ENCODE measurements at regions not wholly inside any gene's neighbourhood (a gene's known extent, or its start where the extent isn't known, plus 50 kb on each side); places are given as distances from the start of the nearest gene placed in this dataset.

DNA sequence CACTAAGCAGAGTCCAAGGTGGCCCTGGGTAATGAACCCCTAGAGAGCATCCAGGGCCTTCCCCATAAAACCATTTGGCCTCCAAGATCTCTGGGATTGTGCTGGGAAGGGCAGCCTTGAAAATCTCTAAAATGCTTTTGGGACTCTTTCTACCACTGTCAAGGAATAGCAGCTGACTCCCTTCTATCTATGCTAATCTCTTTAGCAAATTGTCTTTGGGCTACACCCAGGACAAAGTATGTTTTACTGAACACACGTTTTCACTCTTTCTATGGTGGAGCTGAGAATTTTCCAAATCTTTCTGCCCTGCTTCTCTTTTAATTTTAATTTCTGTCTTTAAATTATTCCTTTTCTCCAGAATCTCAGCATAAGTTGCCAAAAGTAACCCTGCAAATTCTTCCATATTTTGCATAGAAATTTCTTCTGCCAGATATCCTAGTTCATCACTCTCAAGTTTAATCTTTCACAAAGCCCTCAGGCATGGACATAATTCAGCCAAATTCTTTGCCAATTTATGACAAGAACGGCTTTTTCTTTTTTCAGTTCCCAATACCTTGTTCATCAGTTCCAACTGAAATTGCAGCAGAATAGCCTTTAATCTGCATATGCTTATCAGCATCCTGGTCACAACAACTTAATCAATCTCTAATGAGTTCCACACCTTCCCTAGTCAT, 687.0 kb upstream of the ADGRL4 start:
- no peak for DNase-seq

DNA sequence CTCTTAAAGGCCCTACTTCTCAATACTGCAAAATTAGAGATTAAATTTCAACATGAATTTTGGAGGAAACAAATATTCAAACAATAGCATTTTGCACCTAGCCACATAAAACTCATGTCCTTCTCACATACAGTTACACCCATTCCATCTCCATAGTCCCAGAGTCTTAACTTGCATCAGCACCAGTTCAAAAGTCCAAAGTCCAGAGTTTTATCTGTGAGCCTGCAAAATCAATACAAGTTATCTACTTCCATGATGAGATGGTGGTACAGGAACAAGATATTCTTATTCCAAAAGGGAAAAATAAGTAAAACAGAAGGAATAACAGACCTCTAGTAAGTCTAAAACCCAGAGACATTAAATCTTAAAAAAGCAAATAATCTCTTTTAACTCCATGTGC, 686.0 kb upstream of the ADGRL4 start:
- DNase-seq: no peak

DNA sequence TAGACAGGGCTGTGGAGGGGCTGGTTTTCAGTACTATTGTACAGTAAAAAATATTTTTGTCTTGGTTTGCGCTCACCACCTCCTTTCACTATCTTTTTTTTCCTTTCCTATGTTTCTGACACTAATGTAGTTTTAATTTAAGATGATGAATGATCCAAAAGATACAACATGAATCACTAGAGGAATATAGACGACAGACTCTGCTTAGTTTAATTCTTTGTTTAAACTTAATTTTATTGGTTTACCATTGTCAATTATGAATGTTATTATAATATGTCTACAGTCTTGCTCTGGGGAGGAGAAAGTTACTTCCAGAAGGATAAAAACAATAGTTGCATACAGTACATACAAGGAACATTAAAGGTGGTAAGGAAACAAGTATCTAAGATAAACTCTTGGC, 682.4 kb upstream of the ADGRL4 start:
- DNase-seq: no peak

DNA sequence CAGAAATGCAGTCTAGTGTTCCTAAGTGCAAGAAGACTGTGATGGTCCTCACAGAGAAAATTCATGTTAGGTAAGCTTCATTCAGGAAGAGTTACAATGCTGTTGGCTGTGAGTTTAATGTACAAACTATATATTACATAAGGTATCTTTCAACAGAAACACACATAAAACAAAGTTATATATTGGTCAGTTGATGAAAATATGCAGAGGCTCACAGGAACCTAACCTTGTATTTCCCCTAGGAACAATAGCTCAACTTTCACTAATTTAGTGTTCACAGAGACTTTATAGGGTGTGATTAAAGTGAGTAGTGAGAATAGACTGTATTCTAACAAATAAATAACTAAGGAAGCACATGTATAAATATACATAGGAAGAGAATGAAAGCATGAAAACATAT, 676.9 kb upstream of the ADGRL4 start:
- no peak for DNase-seq

DNA sequence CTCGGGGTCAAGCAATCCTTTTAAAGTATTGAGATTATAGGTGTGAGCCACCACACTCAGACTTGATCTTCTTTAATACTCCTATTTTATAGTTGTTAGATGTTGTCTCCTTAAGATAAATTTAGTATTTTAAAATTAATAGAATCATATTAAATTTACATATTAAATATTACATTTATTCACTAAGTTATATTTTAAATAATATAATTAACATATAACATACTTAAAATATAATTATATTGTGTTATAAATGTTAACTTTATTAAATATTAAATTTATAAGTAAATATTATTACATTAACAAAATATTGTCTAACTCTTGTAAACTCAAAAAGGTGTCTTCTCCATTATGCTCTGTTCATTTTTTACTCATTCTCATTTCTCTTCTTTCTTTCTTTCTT, 675.9 kb upstream of the ADGRL4 start:
- DNase-seq: no peak

DNA sequence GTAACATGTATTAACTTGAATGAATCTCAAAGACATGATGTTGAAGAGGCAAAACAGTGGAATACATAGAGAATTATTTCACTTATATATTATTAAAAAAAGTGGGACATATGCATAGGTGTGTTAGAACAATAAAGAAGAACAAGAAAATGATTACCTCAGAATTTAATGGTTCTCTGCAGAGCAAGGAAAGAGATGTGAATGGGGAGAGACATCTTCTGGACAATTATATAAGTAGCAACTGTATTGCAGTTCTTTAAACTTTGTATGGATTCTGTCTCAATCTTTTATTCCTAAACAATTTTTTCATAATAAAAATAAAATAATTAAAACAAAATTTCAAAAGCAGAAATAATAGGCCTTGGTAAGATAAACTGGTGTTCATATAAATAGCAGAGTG, 674.9 kb upstream of the ADGRL4 start:
- DNase-seq: no peak

DNA sequence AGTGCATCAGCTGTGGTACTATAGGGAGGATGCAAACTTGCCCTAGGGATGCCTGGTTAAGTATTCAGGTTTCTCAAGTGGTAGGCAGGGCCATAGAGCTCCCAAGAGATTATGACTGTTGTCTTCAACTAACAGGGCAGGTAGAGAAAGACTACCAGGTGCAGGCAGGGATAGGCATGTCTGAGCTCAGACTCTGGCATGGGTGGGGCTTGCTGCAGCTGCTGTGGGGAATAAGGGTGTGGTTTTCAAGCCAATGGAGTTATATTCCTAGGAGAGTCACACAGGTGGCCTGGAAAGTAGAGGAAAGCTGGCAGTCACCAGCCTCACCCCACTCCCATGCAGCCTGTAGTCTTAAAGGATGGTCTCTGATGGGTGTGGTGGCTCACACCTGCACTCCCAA, 673.4 kb upstream of the ADGRL4 start:
- DNase-seq: no peak

DNA sequence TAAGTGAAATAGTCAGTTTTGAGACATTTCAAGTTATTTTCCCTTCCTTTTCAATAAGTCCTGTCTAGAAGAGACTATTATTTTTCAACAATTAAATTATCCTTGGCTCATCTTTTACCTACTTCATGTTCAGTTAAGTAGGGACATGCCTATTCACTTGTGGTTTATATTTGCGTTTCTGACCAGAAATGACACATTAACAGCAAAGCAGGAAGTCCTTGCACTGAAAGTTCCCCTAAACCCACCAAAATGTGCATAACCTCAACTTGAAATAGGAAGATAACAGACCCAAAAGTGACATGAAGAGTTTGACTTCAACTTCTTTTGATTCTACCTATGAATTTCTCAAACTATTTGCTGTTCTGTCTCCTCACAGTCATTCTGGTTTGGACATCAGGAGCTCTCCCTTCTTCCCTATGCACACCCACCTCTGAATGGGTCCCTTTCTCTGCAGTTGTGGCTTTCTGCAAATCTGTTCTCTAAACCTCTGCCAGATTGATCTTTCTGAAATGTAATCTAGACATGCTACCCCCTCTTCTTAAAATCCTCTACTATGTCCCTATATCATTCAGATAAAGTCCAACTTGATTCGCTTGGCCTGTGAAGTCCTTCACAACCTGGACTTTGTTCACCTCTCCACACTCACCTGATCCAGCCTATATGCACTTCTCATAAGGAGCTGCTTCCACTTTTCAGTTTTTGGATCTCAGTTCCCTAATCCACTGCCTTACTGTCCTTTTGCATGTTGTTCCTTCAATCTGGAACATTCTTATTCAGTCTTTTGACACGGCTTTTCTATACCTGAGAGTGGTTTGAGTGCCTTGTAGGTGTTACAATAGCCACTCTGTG, 661.5 kb upstream of the ADGRL4 start:
- no peak for DNase-seq

DNA sequence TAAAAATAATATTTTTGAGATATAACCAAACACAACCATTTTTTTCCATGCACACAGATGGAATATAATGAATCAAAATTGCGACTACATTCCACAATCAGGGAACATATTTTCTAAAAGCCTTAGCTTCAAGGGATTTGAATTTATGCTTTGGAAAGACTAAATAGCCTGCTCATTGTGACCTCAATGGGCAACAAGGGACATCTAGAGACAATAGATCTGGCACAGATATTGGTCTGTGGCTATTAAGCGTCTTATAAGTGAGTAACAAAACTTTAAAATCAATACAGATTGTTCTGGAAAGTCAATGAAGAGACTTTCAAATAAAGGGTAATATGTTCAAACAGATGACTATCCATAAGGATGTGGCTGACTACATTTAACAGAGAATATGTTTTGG, 660.6 kb upstream of the ADGRL4 start:
- DNase-seq: no peak

DNA sequence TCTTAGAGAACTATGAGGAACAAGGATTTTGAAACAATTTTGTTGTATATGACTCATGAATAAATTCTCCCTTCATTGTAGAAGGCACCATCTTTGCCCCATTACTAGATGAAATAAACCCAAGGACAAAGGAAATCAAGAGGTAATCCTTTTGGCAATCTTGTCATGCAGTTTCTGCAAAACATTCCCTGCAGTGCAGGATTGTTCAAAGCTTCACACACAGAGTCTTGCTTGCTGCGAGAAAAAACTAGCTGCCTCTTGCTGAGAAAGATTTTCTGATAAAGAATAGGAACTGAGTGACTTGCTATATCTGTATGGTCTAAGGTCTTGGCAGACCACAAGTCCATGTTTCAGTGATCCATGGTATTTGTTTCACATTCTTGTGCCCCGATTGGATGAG, 657.4 kb upstream of the ADGRL4 start:
- DNase-seq: no peak

DNA sequence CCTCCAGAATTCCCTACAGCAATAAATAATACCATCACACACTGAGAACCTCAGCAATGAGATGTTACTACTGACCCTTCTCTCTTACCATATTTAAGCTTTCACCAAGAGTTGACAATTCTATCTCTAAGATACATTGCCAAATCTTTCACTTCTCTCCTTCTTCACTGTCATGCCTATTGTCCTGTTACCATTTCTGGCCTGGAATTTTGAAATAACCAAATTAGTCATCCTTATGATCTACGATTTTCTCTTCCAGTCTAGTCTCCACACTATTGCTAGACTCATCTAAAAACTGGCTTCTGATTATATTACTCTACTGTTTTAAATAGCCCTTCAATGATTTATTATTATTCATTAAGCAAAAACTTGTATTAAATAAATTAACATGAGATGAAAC, 656.1 kb upstream of the ADGRL4 start:
- DNase-seq: no peak

DNA sequence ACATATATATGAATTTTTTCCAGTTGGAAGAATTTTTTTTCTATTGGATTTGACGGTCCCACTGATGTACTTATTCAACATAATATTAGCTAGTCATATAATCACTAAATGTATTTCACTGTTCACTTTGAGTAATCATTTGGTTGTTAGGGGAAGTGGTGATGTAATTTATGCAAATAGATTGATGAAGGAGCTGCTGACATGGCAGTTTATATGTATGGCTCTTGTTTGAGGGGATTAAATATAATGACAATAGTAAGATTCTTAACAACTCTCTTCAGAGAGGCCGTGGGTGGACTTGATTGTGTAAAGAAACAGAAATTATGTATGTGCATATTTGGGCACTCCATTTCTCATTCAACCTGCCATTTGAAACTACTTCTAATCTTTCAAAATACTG, 653.6 kb upstream of the ADGRL4 start:
- DNase-seq: no peak

DNA sequence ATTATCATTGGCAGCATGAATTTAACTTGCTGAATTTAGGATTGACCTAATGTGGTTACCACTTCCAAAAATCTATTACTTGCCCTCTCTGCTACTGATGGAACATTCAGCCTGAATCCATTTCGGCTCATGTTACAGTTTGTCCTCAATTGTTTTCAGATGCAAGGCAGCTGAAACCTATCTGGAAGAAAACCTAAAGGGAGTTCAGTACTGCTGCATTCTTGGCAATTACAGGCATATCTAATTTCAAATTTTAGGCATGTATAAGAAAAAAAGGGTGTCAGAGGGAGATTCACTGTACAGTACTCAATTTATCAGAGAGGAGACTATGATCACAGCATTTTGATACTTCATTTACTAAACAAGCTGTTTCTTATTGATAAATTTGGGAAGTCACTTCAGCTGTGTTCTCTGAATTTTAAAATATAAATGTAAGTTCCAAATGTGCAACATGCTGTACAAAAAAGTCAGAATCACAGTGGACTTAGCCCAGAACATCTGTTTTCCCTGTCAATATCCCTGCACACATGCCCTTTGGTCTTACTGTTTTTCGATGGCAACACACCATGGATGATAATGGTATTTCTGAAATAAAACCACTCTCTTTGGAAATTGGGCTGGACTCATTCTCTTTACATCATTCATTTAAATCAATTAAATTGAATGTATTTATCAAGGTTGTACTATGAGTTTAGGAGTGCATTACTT, 651.6 kb upstream of the ADGRL4 start:
- DNase-seq: no peak

DNA sequence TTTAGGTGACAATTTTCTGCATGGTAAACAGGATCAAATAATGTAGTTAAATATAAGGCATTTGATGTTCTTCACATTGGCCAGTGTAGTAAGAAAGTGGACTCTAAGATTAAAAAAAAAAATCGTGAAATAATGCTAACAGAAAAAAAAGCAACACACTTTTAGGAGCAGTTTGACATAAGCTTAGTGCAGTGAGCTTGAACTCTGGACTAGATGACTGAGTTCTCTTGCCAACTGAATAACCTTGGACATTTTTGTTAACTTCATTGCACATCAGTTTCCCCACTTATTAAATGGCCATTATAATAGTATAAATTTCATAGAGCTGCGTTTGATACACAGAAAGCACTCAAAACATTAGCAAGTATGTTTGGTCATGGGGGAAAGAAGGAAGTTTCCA, 649.3 kb upstream of the ADGRL4 start:
- no peak for DNase-seq

DNA sequence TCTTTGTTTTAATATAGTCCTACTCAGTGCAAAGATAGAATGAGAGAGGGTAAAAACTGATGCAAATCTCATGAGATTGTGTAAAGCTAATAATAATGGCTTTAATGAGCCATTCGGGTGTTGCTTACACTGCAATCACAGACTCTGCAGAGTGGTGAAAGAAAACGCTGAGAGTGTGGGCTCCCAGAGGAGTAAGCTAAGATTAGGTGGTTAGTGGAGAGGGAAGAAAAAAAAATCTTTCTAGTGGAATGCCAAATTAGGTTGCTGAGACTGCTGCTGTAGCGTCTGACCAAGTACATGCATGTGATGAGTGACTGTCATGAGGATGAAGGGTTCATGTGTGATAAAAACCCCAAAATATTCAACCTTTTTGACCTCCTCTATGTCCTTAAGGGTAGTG, 645.9 kb upstream of the ADGRL4 start:
- no peak for DNase-seq

DNA sequence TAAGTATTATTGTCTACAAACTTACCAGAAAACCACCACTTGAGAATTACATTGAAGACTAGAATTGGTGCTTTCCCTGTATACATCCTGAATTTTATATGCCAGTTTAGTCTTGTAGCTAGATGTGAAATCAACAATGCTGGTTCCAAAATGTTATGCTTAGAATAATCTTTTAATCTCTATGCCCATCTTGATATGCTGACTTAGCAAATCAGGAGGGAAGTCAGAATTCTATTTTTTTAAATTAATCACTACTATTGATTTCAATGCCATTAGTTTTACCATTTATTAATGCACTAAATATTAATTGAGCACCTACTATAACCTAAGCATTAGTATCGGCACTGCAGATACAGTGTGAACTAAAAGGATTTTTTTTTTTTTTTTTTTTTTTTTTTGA, 641.6 kb upstream of the ADGRL4 start:
- no peak for DNase-seq

DNA sequence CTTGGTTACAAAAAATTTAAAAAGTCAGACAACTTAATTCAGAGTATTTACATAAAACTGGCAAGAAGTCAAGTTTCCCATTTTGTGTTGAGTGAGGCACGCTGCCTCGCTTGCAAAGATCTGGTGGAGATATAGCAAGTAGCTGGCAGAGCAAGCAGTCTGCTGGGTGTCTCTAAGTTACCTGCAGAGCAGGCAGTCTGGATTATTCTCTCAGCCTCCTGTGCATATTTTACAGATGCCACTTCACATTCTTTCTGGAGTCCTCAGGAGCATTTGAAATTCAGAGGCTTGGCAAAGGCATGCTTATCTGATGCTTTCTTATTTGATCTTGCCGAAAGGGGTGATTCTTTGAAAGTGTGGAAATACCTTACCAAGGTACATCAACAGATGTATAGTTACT, 640.4 kb upstream of the ADGRL4 start:
- DNase-seq: peak in 1 of 2 experiments; percentile 46

DNA sequence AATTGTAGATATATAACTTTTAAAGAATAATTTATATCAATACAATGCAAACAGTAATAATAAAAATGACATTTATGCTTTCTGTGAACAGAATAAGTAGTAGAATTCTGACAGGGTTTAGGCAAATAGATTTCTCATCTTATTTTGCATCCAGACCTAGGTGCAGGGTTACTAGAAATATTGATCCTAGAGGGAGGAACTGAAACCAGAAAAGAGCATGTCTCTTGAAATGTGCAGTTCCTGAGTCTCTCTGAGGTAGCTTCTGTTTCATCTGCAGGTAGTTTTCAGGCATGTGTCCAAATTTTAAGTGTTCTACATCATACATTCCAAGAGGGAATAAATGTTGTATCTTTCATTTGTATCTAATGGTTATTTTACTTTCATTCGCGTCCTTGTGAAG, 631.9 kb upstream of the ADGRL4 start:
- no peak for DNase-seq

DNA sequence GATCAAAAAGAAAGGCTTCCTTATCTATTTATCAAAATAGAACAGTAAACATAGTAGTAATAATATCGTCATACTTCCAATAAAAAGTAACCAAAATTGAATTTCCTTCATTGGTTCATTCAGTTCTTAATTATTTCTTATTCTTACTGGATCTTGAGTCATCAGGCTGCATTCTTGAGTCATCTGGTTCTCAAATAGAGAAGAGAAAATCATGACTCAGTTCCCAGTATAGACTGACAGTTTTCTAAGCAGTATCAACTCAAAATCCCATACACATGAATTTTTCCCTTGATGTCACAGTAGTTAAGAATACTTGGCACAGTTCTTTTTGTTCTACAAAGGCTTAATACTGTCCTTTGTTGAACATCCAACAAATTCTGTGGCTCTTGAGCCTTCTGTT, 626.9 kb upstream of the ADGRL4 start:
- DNase-seq: no peak

DNA sequence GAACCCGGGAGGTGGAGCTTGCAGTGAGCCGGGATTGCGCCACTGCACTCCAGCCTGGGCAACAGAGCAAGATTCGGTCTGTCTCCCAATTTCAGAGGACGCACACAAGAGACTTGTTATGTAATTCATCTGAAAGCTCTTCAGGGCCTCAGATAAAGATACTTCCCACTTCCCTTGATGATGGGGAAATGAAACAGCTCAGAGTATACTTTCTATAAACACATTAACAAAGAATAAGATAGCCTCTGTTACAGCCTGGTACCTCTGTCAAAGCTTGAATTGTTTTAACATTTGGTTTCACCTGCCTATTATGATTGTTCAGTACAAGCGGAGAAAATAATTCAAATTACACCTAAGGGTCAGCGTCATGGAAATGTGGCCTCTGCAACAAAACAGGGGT, 622.9 kb upstream of the ADGRL4 start:
- DNase-seq: no peak

DNA sequence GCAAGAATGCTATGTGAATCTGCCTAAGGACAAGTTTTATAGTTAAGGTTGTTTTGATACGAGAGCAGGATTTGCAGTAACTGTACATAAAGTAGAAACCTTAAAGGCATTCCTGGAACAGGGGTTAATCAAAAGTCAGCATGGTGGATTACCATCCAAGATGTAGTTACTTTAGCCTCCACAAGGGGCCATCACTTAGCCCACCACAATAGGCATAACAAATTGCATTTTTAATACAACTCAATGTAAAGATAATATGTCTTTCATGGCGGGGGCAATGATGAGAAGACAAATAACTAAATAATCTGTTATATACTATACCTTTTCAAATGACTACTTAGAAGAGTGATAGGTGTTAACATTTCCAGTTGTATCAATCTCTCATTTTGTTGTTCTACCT, 611.2 kb upstream of the ADGRL4 start:
- DNase-seq: no peak

DNA sequence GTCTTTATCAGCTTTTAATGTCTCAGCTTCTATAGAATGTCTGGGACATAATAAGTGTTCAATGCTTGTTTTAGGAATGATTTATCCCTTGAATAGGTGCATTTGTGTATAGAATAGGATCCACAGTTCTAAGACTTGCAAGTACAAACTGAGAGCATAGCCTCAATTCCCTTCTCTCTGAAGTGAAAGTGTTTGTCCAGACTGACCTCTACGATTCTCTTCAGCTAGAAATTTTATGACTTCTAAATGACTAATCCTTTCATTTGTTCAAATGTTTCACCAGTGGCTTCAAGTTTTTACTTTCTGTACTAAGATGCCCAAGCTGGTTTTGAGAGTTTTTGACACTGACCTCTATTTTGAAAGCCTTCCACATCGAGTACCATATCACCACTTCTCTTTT, 608.2 kb upstream of the ADGRL4 start:
- DNase-seq: no peak

DNA sequence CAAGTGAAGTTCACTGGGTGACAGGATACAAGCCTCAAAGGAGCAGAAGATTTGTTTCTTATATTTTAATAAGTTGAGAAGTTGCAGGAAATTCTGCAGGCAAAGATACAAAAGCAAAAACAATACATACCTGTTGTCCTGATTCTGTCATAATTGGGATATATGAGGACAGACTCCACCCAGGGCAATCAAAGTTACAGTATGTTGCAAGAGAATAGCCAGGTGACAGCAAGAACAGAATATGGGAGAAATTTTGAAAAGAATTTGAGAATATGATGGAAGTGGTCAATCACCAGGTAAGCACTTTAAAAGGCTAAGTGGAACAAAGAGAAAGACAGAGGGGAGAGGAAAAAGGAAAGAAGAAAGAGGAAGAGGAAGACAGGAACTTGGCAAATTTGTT, 607.6 kb upstream of the ADGRL4 start:
- no peak for DNase-seq

DNA sequence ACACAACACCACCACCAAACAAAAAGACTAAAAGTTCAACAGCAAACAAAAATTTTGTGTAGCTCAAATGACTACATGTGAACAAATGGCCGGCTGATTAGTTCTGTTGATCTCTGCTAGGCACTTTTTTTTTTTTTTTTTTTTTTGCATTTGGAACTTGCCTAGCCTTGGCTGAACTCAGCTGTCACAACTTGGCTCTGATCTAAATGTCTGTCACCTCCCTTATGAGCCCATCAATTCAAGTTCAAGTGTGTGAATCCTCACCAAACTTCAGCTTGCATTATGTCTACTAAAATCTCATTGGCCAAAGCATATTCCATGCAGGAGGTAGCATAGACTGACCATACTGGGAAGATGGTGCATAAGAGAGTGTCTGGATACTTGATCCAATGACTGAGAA, 606.5 kb upstream of the ADGRL4 start:
- peak; percentile 34 to 68 for DNase-seq
